Activated naive CD4-positive, alpha-beta T cell treated with anti-CD3 and anti-CD28 coated beads for 36 hours (primary cell): ENCODE measurements at regions not wholly inside any gene's neighbourhood (a gene's known extent, or its start where the extent isn't known, plus 50 kb on each side); places are given as distances from the start of the nearest gene placed in this dataset.
A peak's percentile ranks its signal among the peaks of the same experiment; 100 is the strongest.
"Not testable (repeated sequence)": the region's sequence is repeated elsewhere in the genome, so short reads cannot be mapped to it uniquely, and the experiment has no call there.

ENCODE experiments used
- CTCF ChIA-PET: fragments of 350-600 bp; sonication (Branson Sonifier 250); formaldehyde crosslinking; loops from one replicate; lab custom pipeline; 2021; ENCODE audit warnings: antibody characterized with exemption; lab: Charles Lee
- DNase-seq: peaks from one replicate; pipeline ENCODE4 v3.0.0-alpha.2; 2020
- H3K27ac Mint-ChIP-seq: one replicate; pipeline ENCODE4 v1.8.0; 2021; ENCODE audit warnings: mild to moderate bottlenecking, mixed read lengths
- H3K27me3 Mint-ChIP-seq: one replicate; pipeline ENCODE4 v1.8.0; 2021; ENCODE audit warnings: low read depth, mixed read lengths
- H3K36me3 Mint-ChIP-seq: one replicate; pipeline ENCODE4 v1.8.0; 2021; ENCODE audit warnings: low read depth, mixed read lengths
- H3K4me1 Mint-ChIP-seq: one replicate; pipeline ENCODE4 v1.8.0; 2021; ENCODE audit warnings: low read depth, mixed read lengths
- H3K4me3 Mint-ChIP-seq: one replicate; pipeline ENCODE4 v1.8.0; 2021; ENCODE audit warnings: mild to moderate bottlenecking, moderate library complexity, mixed read lengths
- H3K9me3 Mint-ChIP-seq: one replicate; pipeline ENCODE4 v1.8.0; 2021; ENCODE audit warnings: mixed read lengths
- intact Hi-C: fragments of 100-400 bp; cut with micrococcal nuclease; formaldehyde crosslinking; loops from one replicate; pipeline ENCODE4 v1.15.1; 2023

DNA sequence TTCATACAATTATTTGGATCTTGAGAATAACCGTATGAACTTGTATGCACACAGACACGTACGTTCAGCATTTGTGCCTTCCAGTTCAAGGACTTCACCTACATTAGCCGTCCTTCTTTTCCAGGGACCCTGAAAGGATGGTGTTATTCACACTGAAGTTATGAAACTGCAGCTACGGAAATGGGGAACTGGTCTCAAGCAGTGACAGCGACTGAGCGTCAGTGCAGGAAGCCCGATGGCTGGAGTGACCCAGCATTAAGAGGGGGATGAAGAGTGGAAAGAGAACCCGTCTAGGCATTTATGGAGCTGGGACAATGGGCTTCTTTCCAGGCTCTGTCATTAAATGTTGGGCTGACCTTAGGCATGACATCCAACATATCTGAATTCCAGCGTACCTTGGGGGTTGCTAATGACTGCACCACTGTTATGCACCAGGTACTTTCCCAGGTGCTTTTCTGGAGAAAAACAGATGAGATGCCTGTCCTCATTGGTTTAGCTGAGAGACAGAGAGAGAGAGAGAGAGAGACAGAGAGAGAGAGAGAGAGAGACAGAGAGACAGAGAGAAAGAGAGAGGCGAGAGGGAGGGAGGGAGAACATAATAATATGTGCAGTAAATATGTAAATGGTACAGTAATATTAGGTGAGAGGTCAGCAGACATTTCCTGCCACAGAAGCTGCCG, 204.7 kb upstream of the EXOC2 start:
- no peak for DNase-seq
- CTCF ChIA-PET: no interaction called here
- H3K9me3 Mint-ChIP-seq: no peaks in the 10 kb centered on the region
- no peak overlapping the region for H3K27ac Mint-ChIP-seq
- no peaks in the 10 kb centered on the region for H3K4me1 Mint-ChIP-seq
- no peak overlapping the region for H3K4me3 Mint-ChIP-seq
- intact Hi-C loops: no loop called here
- no peaks in the 10 kb centered on the region for H3K36me3 Mint-ChIP-seq
- peaks cover 7% of the 10 kb centered on the region for H3K27me3 Mint-ChIP-seq

- no peaks in the 10 kb centered on the region for H3K9me3 Mint-ChIP-seq
- peaks cover 8% of the 10 kb centered on the region for H3K27me3 Mint-ChIP-seq
- no peak overlapping the region for H3K27ac Mint-ChIP-seq
- no peaks in the 10 kb centered on the region for H3K4me1 Mint-ChIP-seq
- DNase-seq: peak; percentile 43
- CTCF ChIA-PET: interaction anchor here (0.7 to 1.2 kb wide), 3 partner anchors 97 to 749 kb away, joined by 3 to 6 read pairs (median 3); no protein-coding TSS in a partner anchor
- no peaks in the 10 kb centered on the region for H3K36me3 Mint-ChIP-seq
- H3K4me3 Mint-ChIP-seq: no peak overlapping the region
- intact Hi-C loops: no loop called here
These were observed 201.3 kb upstream of the EXOC2 start for GRCh38 chr6:894274-894673.

GRCh38 chr6:890995-891394, 198.1 kb upstream of the EXOC2 start:
- H3K36me3 Mint-ChIP-seq: no peaks in the 10 kb centered on the region
- DNase-seq: no peak
- intact Hi-C loops: no loop called here
- H3K4me1 Mint-ChIP-seq: no peaks in the 10 kb centered on the region
- H3K9me3 Mint-ChIP-seq: no peaks in the 10 kb centered on the region
- no peak overlapping the region for H3K27ac Mint-ChIP-seq
- H3K27me3 Mint-ChIP-seq: peaks cover 2% of the 10 kb centered on the region
- CTCF ChIA-PET: interaction anchor here (1.2 kb wide), 1 partner anchor 297 kb away, joined by 3 read pairs; no protein-coding TSS in a partner anchor
- H3K4me3 Mint-ChIP-seq: no peak overlapping the region

GRCh38 chr6:890201-890600, 197.3 kb upstream of the EXOC2 start:
- Mint-ChIP-seq H3K4me3 (no peak overlapping the region), H3K36me3 (no peaks in the 10 kb centered on the region), H3K9me3 (no peaks in the 10 kb centered on the region), H3K27me3 (peaks cover 2% of the 10 kb centered on the region), H3K4me1 (peaks cover 3% of the 10 kb centered on the region), H3K27ac (no peak overlapping the region)
- no peak for DNase-seq
- intact Hi-C loops: no loop called here
- CTCF ChIA-PET: no interaction called here

DNA sequence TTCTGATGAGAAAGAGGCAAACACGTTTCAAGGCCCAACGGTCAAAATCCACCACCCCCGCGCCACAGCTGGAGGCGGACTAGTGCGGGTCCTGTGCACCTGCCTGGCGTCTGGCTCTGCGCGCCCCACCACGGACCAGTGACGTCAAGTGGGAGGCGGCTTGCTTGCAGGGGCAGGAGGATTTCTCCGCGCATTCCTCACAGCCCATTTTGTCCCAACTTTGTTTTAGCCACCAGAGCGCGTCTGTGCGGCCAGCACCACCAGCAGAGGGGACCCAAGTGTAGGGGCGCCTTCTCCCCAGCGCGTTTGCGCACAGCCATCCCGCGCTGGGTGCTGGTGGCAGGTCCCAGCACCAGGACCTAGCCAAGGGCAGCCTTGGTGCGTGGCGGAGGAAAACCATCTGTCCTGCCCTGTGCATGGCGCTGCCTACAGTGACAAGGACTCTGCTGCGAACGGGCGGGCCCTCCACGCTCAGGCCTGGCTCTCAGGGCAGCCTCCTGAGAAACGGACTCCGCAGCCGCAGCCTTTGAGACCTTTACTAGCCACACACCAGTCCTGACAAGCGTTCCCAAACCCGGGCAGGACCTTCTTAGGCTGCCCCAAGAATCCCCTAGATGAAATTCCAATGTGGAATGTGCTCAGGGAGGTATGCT, 194.8 kb upstream of the EXOC2 start:
- intact Hi-C loops: loop anchor here (10.0 kb wide), 1 partner anchor 293 kb away; no protein-coding TSS in a partner anchor
- no peaks in the 10 kb centered on the region for H3K36me3 Mint-ChIP-seq
- CTCF ChIA-PET: no interaction called here
- peaks cover 9% of the 10 kb centered on the region for H3K4me1 Mint-ChIP-seq
- peaks cover 2% of the 10 kb centered on the region for H3K27me3 Mint-ChIP-seq
- no peak for DNase-seq
- H3K9me3 Mint-ChIP-seq: no peaks in the 10 kb centered on the region
- no peak overlapping the region for H3K4me3 Mint-ChIP-seq
- H3K27ac Mint-ChIP-seq: no peak overlapping the region

DNA sequence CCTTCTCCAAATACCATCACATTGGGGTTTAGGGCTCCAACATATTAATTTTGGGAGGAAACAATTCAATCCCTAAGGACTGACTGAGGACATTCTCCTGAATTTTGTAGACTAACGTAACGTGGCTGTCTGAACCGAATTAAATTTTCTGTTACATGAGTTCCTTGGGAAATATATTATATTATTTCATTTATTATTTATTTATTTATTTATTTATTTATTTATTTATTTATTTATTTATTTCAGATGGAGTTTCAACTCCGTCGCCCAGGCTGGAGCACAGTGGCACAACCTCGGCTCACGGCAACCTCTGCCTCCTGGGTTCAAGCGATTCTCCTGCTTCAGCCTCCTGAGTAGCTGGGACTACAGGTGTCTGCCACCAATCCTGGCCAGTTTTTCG, 193.2 kb upstream of the EXOC2 start:
- not testable (repeated sequence) for H3K36me3 Mint-ChIP-seq

GRCh38 chr6:885051-885590, 192.2 kb upstream of the EXOC2 start:
- intact Hi-C loops: loop anchor here (10.0 kb wide), 1 partner anchor 290 kb away; no protein-coding TSS in a partner anchor
- no peak overlapping the region for H3K4me3 Mint-ChIP-seq

More for the DNA sequence above, 193.2 kb upstream of the EXOC2 start:
- intact Hi-C loops: loop anchor here (10.0 kb wide), 1 partner anchor 291 kb away; no protein-coding TSS in a partner anchor
- H3K27ac Mint-ChIP-seq, H3K4me3 Mint-ChIP-seq, H3K9me3 Mint-ChIP-seq, DNase-seq, H3K4me1 Mint-ChIP-seq, H3K27me3 Mint-ChIP-seq, CTCF ChIA-PET: not testable (repeated sequence)

DNA sequence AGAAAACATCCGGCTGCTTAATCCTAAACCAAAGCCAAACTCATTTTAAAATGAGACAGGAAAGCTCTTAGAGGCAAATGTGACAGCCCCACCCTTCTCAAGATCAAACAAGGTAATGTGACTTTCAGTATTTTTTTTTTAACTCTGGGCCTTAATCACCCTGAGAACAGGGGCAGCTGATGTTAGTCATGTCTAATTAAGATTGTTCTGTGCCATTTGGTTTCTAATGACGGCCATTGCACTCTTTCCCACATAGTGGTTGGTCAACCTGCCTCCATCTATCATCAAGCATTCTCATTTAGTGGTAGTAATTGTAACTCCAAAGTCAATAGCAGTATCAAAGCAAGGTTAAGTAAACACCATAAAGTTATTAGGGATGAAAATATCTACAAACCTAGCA, 191.6 kb upstream of the EXOC2 start:
- Mint-ChIP-seq H3K36me3 (no peaks in the 10 kb centered on the region), H3K9me3 (no peaks in the 10 kb centered on the region), H3K4me1 (peaks cover 9% of the 10 kb centered on the region), H3K4me3 (no peak overlapping the region), H3K27ac (no peak overlapping the region), H3K27me3 (peaks cover 7% of the 10 kb centered on the region)
- CTCF ChIA-PET: no interaction called here
- intact Hi-C loops: loop anchor here (10.0 kb wide), 1 partner anchor 290 kb away; no protein-coding TSS in a partner anchor
- no peak for DNase-seq

More at GRCh38 chr6:885051-885590, 192.2 kb upstream of the EXOC2 start:
- Mint-ChIP-seq H3K9me3 (no peaks in the 10 kb centered on the region), H3K27me3 (peaks cover 6% of the 10 kb centered on the region), H3K36me3 (no peaks in the 10 kb centered on the region), H3K27ac (no peak overlapping the region), H3K4me1 (peaks cover 9% of the 10 kb centered on the region)
- CTCF ChIA-PET: interaction anchor here (0.7 kb wide), 1 partner anchor 10 kb away, joined by 3 read pairs; no protein-coding TSS in a partner anchor
- DNase-seq: no peak

DNA sequence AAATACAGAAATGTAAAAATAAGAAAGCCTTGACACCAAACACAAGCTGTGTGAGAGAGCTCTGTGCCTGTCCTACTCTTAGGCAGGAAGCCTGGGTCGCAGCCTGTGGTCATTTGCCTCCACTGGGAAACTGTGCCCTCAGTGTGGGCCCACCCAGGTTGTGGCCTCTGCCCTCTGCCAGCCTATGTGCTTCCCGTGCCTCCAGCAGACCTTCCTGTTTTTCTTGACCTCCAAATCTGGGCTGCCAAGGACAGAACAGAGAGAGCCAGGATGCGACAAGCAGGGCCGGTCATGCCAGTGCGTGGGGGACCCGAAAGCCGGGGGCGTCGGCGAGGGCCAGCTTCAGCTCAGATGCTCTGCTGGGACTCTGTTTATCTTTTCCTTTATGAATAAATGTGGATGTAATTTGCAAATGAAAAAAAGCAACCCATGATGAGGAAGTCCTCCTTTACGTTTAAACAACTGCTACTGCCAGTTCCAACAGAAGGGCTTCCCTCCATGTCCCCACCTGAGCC, 189.2 kb upstream of the EXOC2 start:
- intact Hi-C loops: loop anchor here (10.0 kb wide), 1 partner anchor 287 kb away; no protein-coding TSS in a partner anchor
- Mint-ChIP-seq H3K27ac (no peak overlapping the region), H3K4me3 (no peak overlapping the region), H3K4me1 (peaks cover 9% of the 10 kb centered on the region), H3K27me3 (peaks cover 16% of the 10 kb centered on the region), H3K36me3 (no peaks in the 10 kb centered on the region), H3K9me3 (no peaks in the 10 kb centered on the region)
- CTCF ChIA-PET: no interaction called here
- DNase-seq: no peak

DNA sequence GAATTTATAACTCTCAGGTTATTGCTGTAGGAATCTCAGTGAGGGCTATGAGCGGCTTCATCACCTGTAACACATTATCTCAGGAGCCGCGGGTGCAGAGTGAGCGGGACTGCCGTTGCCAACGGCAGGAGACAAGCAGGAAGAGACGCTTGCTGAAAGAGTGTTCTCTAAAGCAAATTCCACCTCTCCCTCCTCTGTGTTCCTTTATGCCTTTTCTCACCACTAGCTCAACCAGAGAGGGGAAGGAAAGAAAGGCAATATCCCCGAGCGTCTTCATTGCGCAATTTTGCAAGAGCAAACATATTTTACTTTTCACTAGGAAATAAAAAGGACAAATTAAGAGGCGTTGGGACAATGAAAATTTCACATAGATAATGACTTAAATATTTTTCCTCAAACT, 185.2 kb upstream of the EXOC2 start:
- no peaks in the 10 kb centered on the region for H3K9me3 Mint-ChIP-seq
- intact Hi-C loops: no loop called here
- H3K27ac Mint-ChIP-seq: no peak overlapping the region
- H3K27me3 Mint-ChIP-seq: peaks cover 26% of the 10 kb centered on the region
- H3K4me1 Mint-ChIP-seq: no peaks in the 10 kb centered on the region
- CTCF ChIA-PET: no interaction called here
- H3K4me3 Mint-ChIP-seq: no peak overlapping the region
- no peak for DNase-seq
- no peaks in the 10 kb centered on the region for H3K36me3 Mint-ChIP-seq

DNA sequence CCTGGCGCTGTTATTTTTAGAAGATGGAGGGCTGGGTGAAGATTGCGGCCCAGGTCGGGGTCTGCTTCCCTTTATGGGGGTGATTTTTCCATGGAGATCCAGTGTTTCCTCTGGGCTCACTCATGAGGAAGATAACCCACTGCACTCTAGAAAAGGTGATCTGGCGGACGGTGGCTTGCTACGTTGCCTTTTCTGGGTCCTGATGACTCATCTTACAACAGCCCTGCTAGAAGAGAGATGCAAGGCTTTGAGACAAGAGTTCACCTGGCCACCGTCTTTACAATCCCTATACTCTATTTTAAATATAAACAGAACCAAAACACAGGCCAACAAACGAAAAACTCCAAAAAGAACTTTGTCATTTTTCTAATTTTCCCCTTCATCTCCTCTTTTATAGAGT, 182.1 kb upstream of the EXOC2 start:
- Mint-ChIP-seq H3K36me3 (no peaks in the 10 kb centered on the region), H3K27me3 (peaks cover 27% of the 10 kb centered on the region), H3K9me3 (no peaks in the 10 kb centered on the region), H3K4me1 (no peaks in the 10 kb centered on the region), H3K4me3 (no peak overlapping the region), H3K27ac (no peak overlapping the region)
- intact Hi-C loops: no loop called here
- CTCF ChIA-PET: interaction anchor here (0.5 kb wide), 1 partner anchor 503 kb away, joined by 3 read pairs; no protein-coding TSS in a partner anchor
- DNase-seq: no peak

DNA sequence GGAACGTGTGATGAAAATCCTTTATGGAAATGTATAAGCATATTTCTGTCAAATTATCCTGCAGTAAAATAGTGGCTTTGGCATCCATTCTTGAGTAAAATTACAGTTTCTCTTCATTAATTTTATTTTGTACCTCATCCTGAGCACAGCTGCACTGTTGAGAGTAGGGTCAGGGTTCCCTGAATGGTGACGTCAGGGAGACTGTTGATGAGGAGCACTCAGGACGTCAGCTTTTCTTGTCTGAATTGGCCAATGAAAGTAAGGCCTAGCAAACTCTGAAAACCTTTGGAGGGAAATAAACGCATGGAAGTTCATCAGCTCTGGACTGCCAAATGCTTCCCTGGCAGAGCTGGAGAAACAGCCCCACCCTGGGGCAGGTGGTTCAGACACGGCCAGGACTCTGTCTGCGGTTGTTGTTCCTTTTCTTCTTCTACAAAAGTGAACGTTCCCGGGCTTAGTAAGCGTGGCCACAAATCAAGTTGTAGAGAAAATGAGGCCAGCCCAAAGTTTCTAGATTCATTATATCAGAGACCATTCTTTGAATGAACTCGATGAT, 179.7 kb upstream of the EXOC2 start:
- CTCF ChIA-PET: no interaction called here
- intact Hi-C loops: no loop called here
- DNase-seq: no peak

More for the DNA sequence above, 179.7 kb upstream of the EXOC2 start:
- no peaks in the 10 kb centered on the region for H3K9me3 Mint-ChIP-seq
- no peak overlapping the region for H3K4me3 Mint-ChIP-seq
- peaks cover 23% of the 10 kb centered on the region for H3K27me3 Mint-ChIP-seq
- H3K36me3 Mint-ChIP-seq: no peaks in the 10 kb centered on the region
- no peak overlapping the region for H3K27ac Mint-ChIP-seq
- no peaks in the 10 kb centered on the region for H3K4me1 Mint-ChIP-seq
